OCI-LY3 (cell line): ENCODE measurements at regions not wholly inside any gene's neighbourhood (a gene's known extent, or its start where the extent isn't known, plus 50 kb on each side); places are given as distances from the start of the nearest gene placed in this dataset.

Experiments used
- CTCF ChIP-seq: fragments of 200-600, 300-600 bp; sonication (generic); IDR thresholded peaks from 2 replicates; pipeline ENCODE4 v1.5.1; 2014; ENCODE audit warnings: antibody characterized with exemption, low read length, low read depth
- EZH2phosphoT487 ChIP-seq: fragments of 200-600 bp; shearing (Covaris generic); IDR thresholded peaks from 2 replicates; pipeline ENCODE4 v1.6.1; 2018; ENCODE audit warnings: antibody characterized with exemption, mixed run types, low read depth

- TF ChIP-seq CTCF (no peak), EZH2phosphoT487 (no peak)
Observed at GRCh38 chr2:8030573-8031303, 651.1 kb upstream of the ID2 start.
